Inflammatory macrophage (primary cell): ENCODE measurements at regions not wholly inside any gene's neighbourhood (a gene's known extent, or its start where the extent isn't known, plus 50 kb on each side); places are given as distances from the start of the nearest gene placed in this dataset.

Experiments used
- DNase-seq, 2 donors: peaks; one replicate each; pipeline ENCODE4 v3.0.0-alpha.2; 2020 to 2022

GRCh38 chr21:24870633-24871032 lies 736.6 kb downstream of the MRPL39 start:
- no peak for DNase-seq

DNA sequence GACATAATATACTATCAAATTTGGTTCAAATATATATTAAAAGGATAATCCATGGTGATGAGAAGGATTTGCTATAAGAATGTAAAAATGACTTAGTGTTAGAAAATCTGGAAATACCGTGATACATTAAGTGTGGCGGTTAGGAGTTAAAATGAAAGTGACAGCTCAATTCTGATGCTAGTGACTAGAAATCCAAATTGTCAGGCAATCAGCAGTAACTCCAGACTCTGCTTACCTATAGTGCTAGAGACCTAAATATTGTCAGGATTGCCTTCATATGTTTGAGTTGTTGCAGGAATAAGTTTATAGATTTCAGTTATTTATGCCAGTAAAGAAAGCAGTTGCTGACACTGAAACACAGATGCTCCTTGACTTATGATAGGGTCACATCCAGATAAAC lies 737.4 kb downstream of the MRPL39 start:
- no peak for DNase-seq

GRCh38 chr21:24868117-24868516 lies 739.2 kb downstream of the MRPL39 start:
- DNase-seq: no peak

- DNase-seq: no peak
Observed at GRCh38 chr21:24861471-24861870, 745.8 kb downstream of the MRPL39 start.

DNA sequence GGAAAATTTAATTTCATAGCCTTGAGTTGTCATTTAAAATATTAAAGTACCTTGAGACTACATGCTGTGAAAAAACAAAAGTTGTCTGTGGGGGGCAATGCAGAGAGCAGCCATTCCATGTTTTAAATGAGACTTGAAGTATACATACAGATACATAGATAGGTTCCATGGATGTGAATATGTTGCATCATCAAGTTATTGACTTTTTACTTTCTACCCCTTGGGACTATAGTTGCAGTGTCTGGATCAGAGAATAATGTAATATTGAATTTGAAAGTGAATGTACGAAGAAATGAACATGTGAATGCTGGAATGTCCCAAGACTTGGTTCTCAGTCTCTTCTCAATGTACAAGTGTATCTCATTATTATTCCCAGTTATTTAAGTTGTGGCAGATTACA lies 751.0 kb downstream of the MRPL39 start:
- no peak for DNase-seq

GRCh38 chr21:24852610-24853195 lies 754.6 kb downstream of the MRPL39 start:
- DNase-seq: no peak

DNA sequence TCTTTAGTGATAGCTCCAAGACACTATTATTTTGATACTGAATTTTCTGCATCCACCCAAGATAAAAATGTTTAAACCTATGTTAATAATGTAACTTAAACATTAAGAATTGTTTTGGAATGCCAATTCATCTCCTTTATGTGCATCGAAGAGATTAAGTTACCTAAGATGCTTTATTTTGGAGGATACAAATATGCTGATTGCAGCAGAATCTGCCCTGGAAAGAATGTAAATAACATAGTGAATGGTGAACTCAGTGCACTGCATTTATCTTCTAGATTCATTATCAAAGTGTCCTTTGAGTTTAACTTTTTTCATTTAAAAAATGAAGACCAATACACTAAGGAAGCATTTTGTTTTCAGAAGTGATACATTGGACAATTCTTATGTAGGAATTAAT lies 757.2 kb downstream of the MRPL39 start:
- no peak for DNase-seq

GRCh38 chr21:24844671-24845070 lies 762.6 kb downstream of the MRPL39 start:
- DNase-seq: no peak

DNA sequence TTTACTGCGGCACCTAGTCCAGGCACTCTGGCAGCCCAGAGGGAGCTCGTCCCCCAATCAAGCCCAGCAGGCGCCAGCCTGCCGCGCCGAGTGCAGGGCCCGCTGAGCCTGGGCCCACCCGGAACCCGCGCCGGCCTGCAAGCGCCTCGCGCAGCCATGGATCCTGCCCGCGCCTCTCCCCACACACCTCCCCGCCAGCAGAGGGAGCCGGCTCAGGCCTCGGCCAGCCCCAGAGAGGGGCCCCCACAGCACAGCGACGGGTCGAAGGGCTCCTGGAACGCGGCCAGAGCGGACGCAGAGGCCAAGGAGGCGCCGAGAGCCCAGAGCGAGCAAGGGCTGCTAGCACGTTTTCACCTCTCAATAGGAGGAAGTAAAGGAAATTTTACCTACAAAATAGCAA lies 767.0 kb downstream of the MRPL39 start:
- no peak for DNase-seq

DNA sequence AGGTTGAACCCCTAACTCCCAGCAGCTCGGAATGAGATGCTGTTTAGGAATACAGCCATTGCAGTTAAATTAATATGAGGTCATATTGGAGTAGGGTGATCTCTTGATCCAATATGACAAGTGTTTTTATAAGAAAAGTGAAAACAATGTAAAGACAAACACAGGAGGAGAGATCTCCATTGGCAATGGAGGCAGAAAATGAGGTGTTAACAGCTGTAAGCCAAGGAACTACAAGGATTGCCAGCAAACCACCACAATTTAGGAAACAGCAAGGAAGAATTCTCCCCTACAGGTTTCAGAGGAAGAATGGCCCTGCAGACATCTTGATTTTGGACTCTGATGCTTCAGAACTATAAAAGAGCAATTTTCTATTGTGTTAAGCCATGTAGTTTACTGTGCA lies 774.3 kb downstream of the MRPL39 start:
- no peak for DNase-seq

DNA sequence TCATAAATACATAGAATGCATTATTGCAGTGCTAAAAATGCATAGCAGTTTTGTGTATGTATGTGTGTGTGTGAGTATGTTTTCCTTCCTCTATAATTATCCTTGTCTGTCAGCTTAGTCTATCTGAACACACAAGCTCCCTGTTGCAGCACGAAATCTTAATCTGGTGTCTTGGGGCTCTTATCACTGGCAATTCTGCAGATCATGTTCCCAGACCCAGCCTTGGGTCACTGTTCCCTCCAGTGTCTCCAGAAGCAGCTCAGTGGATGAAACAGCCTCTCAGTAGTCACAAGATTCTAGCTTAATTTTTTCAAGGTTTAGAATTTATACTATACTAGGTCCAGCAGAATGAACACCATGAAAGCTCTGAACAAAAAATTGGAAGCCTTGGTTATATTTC lies 777.9 kb downstream of the MRPL39 start:
- no peak for DNase-seq

DNA sequence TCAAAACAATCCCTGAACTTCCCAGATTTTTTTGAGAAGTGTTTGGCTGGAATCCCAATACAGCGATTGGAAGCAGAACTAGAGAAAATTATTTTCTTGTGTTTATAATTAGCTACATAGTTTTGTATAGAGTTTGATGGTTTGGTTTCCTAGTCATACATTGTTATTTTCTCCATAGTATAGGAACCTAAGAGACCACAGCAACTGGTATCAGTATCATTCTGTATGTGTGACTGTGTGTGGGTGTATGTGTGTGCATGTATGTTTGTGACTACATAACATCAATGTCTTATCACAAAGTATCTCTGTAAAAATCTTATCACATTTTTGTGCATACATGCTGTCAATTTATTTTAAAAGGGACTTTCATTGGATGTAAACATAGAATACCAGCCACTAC lies 780.5 kb downstream of the MRPL39 start:
- no peak for DNase-seq

- DNase-seq: no peak
Observed at GRCh38 chr21:24825348-24825747, 781.9 kb downstream of the MRPL39 start.

DNA sequence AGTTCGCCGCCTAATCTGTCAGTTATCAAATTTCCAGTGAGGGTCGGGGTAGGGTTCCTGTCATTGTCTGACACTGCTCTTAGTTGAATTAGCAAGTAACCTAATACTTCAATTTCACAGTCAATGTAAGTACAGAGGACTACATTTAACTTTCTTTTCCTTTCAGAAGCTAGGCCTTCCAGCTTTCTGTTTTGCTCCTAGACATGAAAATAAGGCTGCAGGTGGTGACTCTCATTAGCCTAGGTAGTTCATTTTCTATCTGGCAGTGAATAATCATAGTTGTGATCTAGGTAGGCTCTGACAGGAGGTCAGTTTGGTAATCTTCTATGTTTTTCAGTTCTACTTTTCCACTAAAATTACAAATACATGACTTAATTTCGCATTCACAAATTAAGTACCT lies 783.1 kb downstream of the MRPL39 start:
- DNase-seq: no peak

DNA sequence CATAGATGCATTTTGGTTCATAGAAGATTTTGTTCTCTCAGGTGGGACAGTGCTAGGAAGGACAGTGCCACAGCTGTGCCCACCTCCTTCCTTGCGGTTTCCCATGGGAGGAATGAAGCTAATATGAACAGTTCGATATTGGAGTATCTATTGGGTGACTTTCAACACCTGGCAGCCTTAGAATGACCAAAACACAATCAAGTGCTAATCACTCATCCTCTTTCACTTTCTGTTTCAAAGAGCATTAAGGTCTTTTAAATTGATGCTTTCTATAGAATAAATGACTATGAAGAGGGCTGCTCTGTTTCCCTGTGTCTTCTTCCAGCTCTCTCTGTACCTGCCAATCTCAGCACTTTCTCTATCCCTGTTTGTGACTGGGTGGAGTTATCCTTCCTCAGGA lies 784.0 kb downstream of the MRPL39 start:
- no peak for DNase-seq

GRCh38 chr21:24785033-24785432 lies 822.2 kb downstream of the MRPL39 start:
- DNase-seq: no peak

- DNase-seq: no peak
Observed at GRCh38 chr21:24781146-24781545, 826.1 kb downstream of the MRPL39 start.

- DNase-seq: no peak
Observed at GRCh38 chr21:24759348-24760075, 847.8 kb downstream of the MRPL39 start.

GRCh38 chr21:24738063-24738462 lies 869.2 kb downstream of the MRPL39 start:
- no peak for DNase-seq

GRCh38 chr21:24737296-24737850 lies 869.9 kb downstream of the MRPL39 start:
- no peak for DNase-seq

GRCh38 chr21:24730661-24731060 lies 876.6 kb downstream of the MRPL39 start:
- DNase-seq: no peak

DNA sequence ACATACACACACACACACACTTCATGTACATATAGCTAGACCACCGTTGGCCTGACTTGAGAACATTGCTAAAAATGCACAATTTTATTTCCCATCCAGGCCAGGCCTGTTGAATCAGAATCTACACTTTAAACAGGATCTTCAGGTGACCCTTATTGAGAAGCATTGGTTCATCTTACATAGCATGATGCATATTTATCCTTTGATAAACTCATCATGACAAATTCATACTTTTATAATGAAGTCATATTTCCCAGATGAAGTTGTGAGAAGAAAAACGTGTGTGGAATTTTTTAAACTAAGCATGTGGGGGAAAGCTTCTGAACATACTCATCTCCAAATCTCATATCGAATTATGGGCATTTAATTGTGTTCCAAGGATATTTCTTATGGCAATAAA lies 877.7 kb downstream of the MRPL39 start:
- no peak for DNase-seq

- DNase-seq: no peak
Observed at GRCh38 chr21:24727803-24728440, 879.4 kb downstream of the MRPL39 start.
